D721Med (cell line): ENCODE measurements at regions not wholly inside any gene's neighbourhood (a gene's known extent, or its start where the extent isn't known, plus 50 kb on each side); places are given as distances from the start of the nearest gene placed in this dataset.

ENCODE experiments used
- DNase-seq: peaks from one replicate; pipeline ENCODE4 v3.0.0; 2011; ENCODE audit warnings: low spot score; ENCODE audit not compliant: insufficient read length
- FAIRE-seq: peaks from 2 replicates; lab custom pipeline; 2011; peaks lifted over from hg19 to GRCh38; lab: Jason Lieb, UNC
- TF ChIP-seq, protein P1 (sequence below): IDR thresholded peaks from 2 replicates; pipeline ENCODE4 v1.5.1; 2012; ENCODE audit warnings: mild to moderate bottlenecking, control low read depth; ENCODE audit not compliant: insufficient read depth; ENCODE audit errors: missing control alignments

DNA sequence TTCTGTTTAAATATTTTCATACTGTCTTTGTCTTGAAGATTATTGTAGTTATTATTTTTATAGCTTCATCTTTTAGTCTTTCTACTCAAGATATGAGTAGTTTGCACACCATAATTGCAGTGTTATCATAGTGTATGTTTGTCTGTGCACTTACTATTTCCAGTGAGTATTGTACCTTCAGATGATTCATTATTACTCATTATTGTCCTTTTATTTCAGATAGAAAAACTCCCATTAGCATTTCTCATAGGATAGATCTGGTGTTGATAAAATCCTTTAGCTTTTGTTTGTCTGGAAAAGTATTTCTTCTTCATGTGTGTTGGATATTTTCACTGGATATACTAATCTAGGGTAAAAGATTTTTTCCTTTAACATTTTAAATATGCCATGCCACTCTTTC lies 646.2 kb upstream of the GRM3 start:
- TF ChIP-seq, protein P1, sequence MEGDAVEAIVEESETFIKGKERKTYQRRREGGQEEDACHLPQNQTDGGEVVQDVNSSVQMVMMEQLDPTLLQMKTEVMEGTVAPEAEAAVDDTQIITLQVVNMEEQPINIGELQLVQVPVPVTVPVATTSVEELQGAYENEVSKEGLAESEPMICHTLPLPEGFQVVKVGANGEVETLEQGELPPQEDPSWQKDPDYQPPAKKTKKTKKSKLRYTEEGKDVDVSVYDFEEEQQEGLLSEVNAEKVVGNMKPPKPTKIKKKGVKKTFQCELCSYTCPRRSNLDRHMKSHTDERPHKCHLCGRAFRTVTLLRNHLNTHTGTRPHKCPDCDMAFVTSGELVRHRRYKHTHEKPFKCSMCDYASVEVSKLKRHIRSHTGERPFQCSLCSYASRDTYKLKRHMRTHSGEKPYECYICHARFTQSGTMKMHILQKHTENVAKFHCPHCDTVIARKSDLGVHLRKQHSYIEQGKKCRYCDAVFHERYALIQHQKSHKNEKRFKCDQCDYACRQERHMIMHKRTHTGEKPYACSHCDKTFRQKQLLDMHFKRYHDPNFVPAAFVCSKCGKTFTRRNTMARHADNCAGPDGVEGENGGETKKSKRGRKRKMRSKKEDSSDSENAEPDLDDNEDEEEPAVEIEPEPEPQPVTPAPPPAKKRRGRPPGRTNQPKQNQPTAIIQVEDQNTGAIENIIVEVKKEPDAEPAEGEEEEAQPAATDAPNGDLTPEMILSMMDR: no peak
- FAIRE-seq: no peak
- no peak for DNase-seq

DNA sequence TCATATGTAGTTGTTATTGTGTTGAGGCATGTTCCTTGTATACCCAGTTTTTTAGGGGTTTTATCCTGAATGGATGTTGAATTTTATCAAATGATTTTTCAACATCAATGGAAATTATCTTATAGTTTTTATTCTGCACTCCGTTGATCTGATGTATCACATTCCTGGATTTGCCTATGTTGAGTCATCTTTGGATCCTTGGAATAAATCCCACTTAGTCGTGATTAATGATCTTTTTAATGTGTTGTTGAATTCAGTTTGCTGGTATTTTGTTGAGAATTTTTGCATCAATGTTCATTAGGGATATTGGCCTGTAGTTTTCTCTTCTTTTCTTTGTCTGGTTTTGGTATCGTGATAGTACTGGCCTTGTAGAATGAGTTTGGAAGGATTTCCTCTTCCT lies 648.6 kb upstream of the GRM3 start:
- FAIRE-seq (no peak), DNase-seq (no peak)
- TF ChIP-seq, protein P1: no peak

- FAIRE-seq: no peak
- no peak for DNase-seq
- TF ChIP-seq, protein P1: no peak
Measured at GRCh38 chr7:85980740-85981139, 663.0 kb upstream of the GRM3 start.

DNA sequence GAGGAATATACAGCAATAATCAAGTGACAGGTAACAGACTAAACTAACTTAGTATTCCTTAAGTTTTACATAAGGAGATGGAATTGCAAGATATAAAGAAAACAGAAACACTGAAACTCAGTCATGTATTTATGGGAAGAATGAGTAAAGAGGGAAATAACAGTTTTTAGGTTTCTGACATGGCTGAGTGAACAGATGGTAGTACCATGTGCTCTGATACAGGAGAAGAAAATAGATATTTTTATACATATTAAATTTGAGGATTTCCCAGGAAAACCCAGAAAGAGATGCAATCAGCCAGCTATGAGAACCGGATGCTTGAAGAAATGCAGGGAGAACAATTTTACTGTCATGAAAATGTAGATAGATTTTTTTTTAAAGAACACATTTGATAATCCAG lies 669.5 kb upstream of the GRM3 start:
- TF ChIP-seq, protein P1: no peak
- FAIRE-seq (no peak), DNase-seq (no peak)

- TF ChIP-seq, protein P1: no peak
- no peak for FAIRE-seq
- no peak for DNase-seq
Measured at GRCh38 chr7:85972504-85973141, 671.1 kb upstream of the GRM3 start.

DNA sequence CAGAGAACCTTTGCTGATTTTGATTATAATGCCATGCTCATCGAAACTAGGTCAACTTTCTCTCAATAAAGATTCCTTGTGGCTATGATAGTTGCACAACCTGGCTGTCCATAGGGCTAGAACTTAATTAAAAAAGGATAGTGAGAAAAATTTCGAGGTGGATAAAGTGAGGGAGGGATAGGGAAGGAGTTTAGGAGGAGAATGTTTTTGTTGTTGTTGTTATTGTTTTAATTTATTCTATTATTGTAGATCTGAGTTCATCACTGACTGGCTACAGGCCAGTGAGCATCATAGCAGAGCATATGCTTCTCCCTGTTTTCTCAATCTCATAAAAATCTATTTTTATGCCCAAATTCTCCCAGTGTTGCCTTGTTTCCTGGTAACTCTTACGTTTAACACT lies 688.7 kb upstream of the GRM3 start:
- FAIRE-seq: no peak
- TF ChIP-seq, protein P1: no peak
- DNase-seq: no peak

DNA sequence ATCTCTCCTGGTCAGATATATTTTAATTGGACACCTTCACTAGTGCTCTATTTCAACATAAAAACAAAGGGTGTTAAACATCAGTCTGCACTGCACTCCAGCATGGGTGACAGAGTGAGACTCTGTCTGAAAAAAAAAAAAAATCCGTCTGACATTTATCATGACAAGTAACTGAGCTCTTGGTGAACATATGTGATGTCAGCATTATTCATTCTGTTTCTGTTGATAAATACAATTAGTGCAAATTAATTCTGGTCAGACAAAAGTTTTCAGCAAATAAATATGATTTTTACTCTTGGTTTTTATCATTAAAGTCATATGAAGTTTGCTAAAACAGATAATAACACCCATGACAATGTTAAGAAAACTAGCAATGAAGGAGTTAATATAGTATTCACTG lies 692.8 kb upstream of the GRM3 start:
- DNase-seq: no peak
- TF ChIP-seq, protein P1: no peak
- FAIRE-seq: no peak
